OCI-LY3 (cell line): ENCODE measurements at regions not wholly inside any gene's neighbourhood (a gene's known extent, or its start where the extent isn't known, plus 50 kb on each side); places are given as distances from the start of the nearest gene placed in this dataset.

Experiments used
- H2AFZ ChIP-seq: fragments of 200-600, 300-600 bp; shearing (Covaris generic); 2 replicates; pipeline ENCODE4 v1.6.0; 2014; ENCODE audit warnings: antibody characterized with exemption, low read depth, low read length
- H3K27ac ChIP-seq: fragments of 200-600, 300-600 bp; sonication (generic); 2 replicates; pipeline ENCODE4 v1.5.1; 2014; ENCODE audit warnings: mild to moderate bottlenecking, low read length, moderate library complexity, mixed read lengths
- H3K27me3 ChIP-seq: fragments of 200-600, 300-600 bp; sonication (generic); 2 replicates; pipeline ENCODE4 v1.6.1; 2014; ENCODE audit warnings: low read depth, low read length, mixed read lengths
- H3K36me3 ChIP-seq: fragments of 200-600, 300-600 bp; sonication (generic); replicated peaks from 2 replicates; pipeline ENCODE3; 2014; ENCODE audit warnings: low read depth, low read length, mixed read lengths
- H3K4me1 ChIP-seq: fragments of 300-600, 200-600 bp; sonication (generic); 2 replicates; pipeline ENCODE4 v1.6.1; 2014; ENCODE audit warnings: low read length, mixed read lengths
- H3K4me2 ChIP-seq: fragments of 200-600, 300-600 bp; sonication (generic); 2 replicates; pipeline ENCODE4 v1.6.1; 2014; ENCODE audit warnings: low read length, mixed read lengths
- H3K4me3 ChIP-seq: fragments of 300-600, 200-600 bp; sonication (generic); 2 replicates; pipeline ENCODE4 v1.5.1; 2014; ENCODE audit warnings: antibody characterized with exemption, mild to moderate bottlenecking, low read length, moderate library complexity
- H3K79me2 ChIP-seq: fragments of 300-600, 200-600 bp; shearing (Covaris generic); 2 replicates; pipeline ENCODE4 v1.6.1; 2014; ENCODE audit warnings: mild to moderate bottlenecking, low read length, mixed read lengths
- H3K9ac ChIP-seq: fragments of 300-600, 200-600 bp; shearing (Covaris generic); 2 replicates; pipeline ENCODE4 v1.6.0; 2014; ENCODE audit warnings: mild to moderate bottlenecking, low read length, moderate library complexity
- H3K9me3 ChIP-seq: fragments of 200-600, 300-600 bp; shearing (Covaris generic); 2 replicates; pipeline ENCODE4 v1.6.1; 2014; ENCODE audit warnings: low read length, mixed read lengths; ENCODE audit not compliant: insufficient read depth
- H4K20me1 ChIP-seq: fragments of 200-600, 300-600 bp; sonication (generic); 2 replicates; pipeline ENCODE4 v1.6.1; 2016; ENCODE audit warnings: low read length, mixed read lengths; ENCODE audit not compliant: insufficient read depth
- EZH2phosphoT487 ChIP-seq: fragments of 200-600 bp; shearing (Covaris generic); IDR thresholded peaks from 2 replicates; pipeline ENCODE4 v1.6.1; 2018; ENCODE audit warnings: antibody characterized with exemption, mixed run types, low read depth
- TF ChIP-seq, protein P1 (sequence below): fragments of 200-600, 300-600 bp; sonication (generic); IDR thresholded peaks from 2 replicates; pipeline ENCODE4 v1.5.1; 2014; ENCODE audit warnings: antibody characterized with exemption, low read length, low read depth

DNA sequence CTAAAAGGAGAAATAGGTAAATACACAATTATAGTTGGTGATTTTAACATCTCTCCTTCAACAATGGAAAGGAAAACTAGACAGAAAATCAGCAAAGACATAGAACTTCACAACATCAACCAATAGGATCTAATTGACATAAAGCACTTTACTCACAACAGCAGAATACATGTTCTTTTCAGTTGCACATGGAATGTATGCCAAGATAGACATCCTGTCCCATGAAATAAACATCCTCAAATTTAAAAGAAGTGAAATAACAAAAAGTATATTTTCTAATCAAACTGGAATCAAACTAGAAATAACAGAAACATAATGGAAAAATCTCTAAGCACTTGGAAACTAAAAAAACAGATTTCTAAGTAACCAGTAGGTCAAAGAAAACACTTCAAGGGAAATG is 296.2 kb upstream of the RGS6 start:
- Histone ChIP-seq H3K9me3 (no peaks in the 10 kb centered on the region), H3K4me3 (no peak overlapping the region), H3K4me2 (no peak overlapping the region), H3K36me3 (peaks cover 2% of the 10 kb centered on the region), H3K27me3 (no peaks in the 10 kb centered on the region), H3K27ac (no peak overlapping the region), H3K79me2 (no peaks in the 10 kb centered on the region), H3K4me1 (no peaks in the 10 kb centered on the region), H4K20me1 (no peaks in the 10 kb centered on the region), H3K9ac (no peak overlapping the region), H2AFZ (no peak overlapping the region)
- no peak for TF ChIP-seq EZH2phosphoT487
- TF ChIP-seq, protein P1, sequence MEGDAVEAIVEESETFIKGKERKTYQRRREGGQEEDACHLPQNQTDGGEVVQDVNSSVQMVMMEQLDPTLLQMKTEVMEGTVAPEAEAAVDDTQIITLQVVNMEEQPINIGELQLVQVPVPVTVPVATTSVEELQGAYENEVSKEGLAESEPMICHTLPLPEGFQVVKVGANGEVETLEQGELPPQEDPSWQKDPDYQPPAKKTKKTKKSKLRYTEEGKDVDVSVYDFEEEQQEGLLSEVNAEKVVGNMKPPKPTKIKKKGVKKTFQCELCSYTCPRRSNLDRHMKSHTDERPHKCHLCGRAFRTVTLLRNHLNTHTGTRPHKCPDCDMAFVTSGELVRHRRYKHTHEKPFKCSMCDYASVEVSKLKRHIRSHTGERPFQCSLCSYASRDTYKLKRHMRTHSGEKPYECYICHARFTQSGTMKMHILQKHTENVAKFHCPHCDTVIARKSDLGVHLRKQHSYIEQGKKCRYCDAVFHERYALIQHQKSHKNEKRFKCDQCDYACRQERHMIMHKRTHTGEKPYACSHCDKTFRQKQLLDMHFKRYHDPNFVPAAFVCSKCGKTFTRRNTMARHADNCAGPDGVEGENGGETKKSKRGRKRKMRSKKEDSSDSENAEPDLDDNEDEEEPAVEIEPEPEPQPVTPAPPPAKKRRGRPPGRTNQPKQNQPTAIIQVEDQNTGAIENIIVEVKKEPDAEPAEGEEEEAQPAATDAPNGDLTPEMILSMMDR: no peak

DNA sequence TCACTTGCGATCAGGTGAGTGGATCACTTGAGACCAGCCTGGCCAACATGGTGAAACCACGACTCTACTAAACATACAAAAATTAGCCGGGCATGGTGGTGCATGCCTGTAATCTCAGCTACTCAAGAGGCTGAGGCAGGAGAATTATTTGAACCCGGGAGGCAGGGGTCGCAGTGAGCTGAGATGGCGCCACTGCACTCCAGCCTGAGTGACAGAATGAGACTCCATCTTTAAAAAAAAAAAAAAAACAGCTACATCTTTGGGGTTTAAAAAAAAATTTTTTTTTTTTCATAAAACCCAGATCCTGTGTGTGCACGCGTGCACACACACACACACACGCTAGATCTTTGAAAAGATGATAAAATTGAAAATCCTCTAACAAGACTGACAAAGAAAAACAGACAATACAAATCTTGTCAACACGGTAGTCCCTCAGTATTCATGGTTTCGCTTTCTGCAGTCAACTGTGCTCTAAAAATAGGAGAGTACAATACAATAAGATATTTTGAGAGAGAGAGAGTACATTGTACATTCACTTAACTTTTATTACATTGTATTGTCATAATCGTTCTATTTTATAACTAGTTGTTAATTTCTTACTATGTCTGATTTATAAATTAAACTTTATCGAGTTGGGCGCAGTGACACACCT is 295.3 kb upstream of the RGS6 start:
- Histone ChIP-seq H3K4me3 (no peak overlapping the region), H2AFZ (no peak overlapping the region), H3K9me3 (no peaks in the 10 kb centered on the region; the same call in 1 of the 2 replicates), H3K27me3 (no peaks in the 10 kb centered on the region), H3K4me2 (no peak overlapping the region), H3K9ac (no peak overlapping the region), H3K27ac (no peak overlapping the region), H3K79me2 (no peaks in the 10 kb centered on the region), H3K36me3 (no peaks in the 10 kb centered on the region), H3K4me1 (no peaks in the 10 kb centered on the region), H4K20me1 (no peaks in the 10 kb centered on the region)
- no peak for TF ChIP-seq EZH2phosphoT487
- TF ChIP-seq, protein P1: no peak

DNA sequence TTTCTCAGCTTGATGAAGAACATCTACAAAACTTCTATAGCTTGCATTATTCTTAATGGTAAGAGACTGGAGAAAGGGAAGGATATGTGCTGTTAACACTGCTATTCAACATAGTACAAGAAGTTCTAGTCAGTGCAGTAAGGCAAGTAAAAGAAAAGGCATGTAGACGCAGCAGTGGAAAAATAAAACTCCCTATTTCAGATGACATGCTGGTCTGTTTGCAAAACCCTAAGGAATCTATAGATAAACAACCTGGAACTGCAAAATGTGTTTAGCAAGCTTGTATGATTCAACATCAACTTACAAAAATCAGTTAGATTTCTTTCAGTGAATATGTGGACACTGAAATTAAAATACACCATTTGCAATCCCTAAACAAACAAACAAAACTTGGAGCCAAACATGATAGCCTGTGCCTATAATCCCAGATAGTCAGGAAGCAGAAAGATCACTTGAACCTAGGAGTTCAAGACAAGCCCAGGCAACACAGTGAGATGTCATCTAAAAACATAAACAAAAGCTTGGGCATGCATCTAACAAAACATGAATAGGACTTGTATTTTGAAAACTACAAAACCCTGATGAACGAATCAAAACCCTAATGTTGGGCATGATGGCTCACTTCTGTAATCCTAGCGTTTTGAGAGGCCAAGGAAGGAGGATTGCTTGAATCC is 293.6 kb upstream of the RGS6 start:
- no peak overlapping the region for H3K27ac ChIP-seq
- H3K9ac ChIP-seq: no peak overlapping the region
- H3K4me3 ChIP-seq: no peak overlapping the region
- no peaks in the 10 kb centered on the region for H3K79me2 ChIP-seq
- no peak overlapping the region for H2AFZ ChIP-seq
- H3K9me3 ChIP-seq: no peaks in the 10 kb centered on the region; the same call in 1 of the 2 replicates
- no peaks in the 10 kb centered on the region for H4K20me1 ChIP-seq
- TF ChIP-seq, protein P1: no peak
- no peak for TF ChIP-seq EZH2phosphoT487
- H3K36me3 ChIP-seq: no peaks in the 10 kb centered on the region
- H3K4me1 ChIP-seq: no peaks in the 10 kb centered on the region
- H3K4me2 ChIP-seq: no peak overlapping the region
- no peaks in the 10 kb centered on the region for H3K27me3 ChIP-seq

DNA sequence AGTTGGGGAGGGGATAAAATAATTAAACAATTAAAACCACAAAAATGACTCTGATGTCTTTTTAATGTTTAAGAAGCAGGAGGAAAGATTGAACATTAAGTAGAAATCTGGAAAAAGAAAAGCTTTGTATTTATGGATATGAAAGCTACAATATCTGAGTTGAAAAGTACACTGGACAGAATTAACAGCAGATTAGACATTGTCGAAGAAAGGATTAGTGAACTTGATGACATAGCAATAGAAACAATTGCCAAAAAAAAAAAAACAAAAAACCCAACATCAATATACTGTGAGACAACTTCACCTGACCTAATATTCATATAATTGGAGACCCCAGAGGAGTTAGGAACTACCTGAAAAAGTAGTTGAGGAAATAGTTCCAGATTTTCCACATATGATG is 289.5 kb upstream of the RGS6 start:
- H3K9ac ChIP-seq: no peak overlapping the region
- no peaks in the 10 kb centered on the region for H3K79me2 ChIP-seq
- no peaks in the 10 kb centered on the region for H3K27me3 ChIP-seq
- no peaks in the 10 kb centered on the region; the same call in 1 of the 2 replicates for H3K9me3 ChIP-seq
- H4K20me1 ChIP-seq: no peaks in the 10 kb centered on the region
- H3K4me2 ChIP-seq: no peak overlapping the region
- no peak overlapping the region for H3K27ac ChIP-seq
- H3K36me3 ChIP-seq: no peaks in the 10 kb centered on the region
- TF ChIP-seq, protein P1: no peak
- TF ChIP-seq EZH2phosphoT487: no peak
- H3K4me1 ChIP-seq: no peaks in the 10 kb centered on the region
- no peak overlapping the region for H3K4me3 ChIP-seq
- H2AFZ ChIP-seq: no peak overlapping the region
